Mesendoderm (in vitro differentiated cells): ENCODE measurements at regions not wholly inside any gene's neighbourhood (a gene's known extent, or its start where the extent isn't known, plus 50 kb on each side); places are given as distances from the start of the nearest gene placed in this dataset.
A peak's percentile ranks its signal among the peaks of the same experiment; 100 is the strongest.
"Not testable (repeated sequence)": the region's sequence is repeated elsewhere in the genome, so short reads cannot be mapped to it uniquely, and the experiment has no call there.

Experiments
- DNase-seq: peaks from one replicate; pipeline ENCODE4 v3.0.0; 2013
- H2AK5ac ChIP-seq: 2 replicates; pipeline ENCODE4 v1.6.1; 2013; ENCODE audit warnings: low read length, inconsistent platforms
- H2BK120ac ChIP-seq: 2 replicates; pipeline ENCODE4 v1.6.1; 2013; ENCODE audit warnings: low read depth, mild to moderate bottlenecking, low read length, moderate library complexity, mixed read lengths
- H2BK15ac ChIP-seq: replicated peaks from 2 replicates; pipeline ENCODE4 v1.6.1; 2013; ENCODE audit warnings: low read depth, mild to moderate bottlenecking, moderate library complexity
- H2BK5ac ChIP-seq: 2 replicates; pipeline ENCODE4 v1.6.1; 2013; ENCODE audit warnings: low read length, inconsistent platforms
- H3K18ac ChIP-seq: 2 replicates; pipeline ENCODE4 v1.6.1; 2013; ENCODE audit warnings: mild to moderate bottlenecking, low read length, mixed read lengths
- H3K23ac ChIP-seq: one replicate; pipeline ENCODE4 v1.6.1; 2013; ENCODE audit warnings: low read length
- H3K27ac ChIP-seq: 2 replicates; pipeline ENCODE4 v1.5.1; 2013; ENCODE audit warnings: low read depth, mild to moderate bottlenecking, inconsistent platforms, low read length, moderate library complexity
- H3K27me3 ChIP-seq: 2 replicates; pipeline ENCODE4 v1.6.1; 2013; ENCODE audit warnings: low read length, control low read depth, mild to moderate bottlenecking, inconsistent platforms; ENCODE audit not compliant: insufficient read depth, poor library complexity
- H3K36me3 ChIP-seq: 2 replicates; pipeline ENCODE4 v1.6.1; 2013; ENCODE audit warnings: low read length, inconsistent platforms; ENCODE audit not compliant: control insufficient read depth, insufficient read depth
- H3K4ac ChIP-seq: one replicate; pipeline ENCODE4 v1.6.1; 2013; ENCODE audit warnings: low read depth, mild to moderate bottlenecking, low read length, moderate library complexity
- H3K4me1 ChIP-seq: 2 replicates; pipeline ENCODE4 v1.6.1; 2013; ENCODE audit warnings: low read depth, low read length, inconsistent platforms; ENCODE audit not compliant: control insufficient read depth
- H3K4me2 ChIP-seq: 2 replicates; pipeline ENCODE4 v1.6.1; 2013; ENCODE audit warnings: low read length
- H3K4me3 ChIP-seq: 2 replicates; pipeline ENCODE4 v1.5.1; 2013; ENCODE audit warnings: mild to moderate bottlenecking, low read length
- H3K56ac ChIP-seq: one replicate; pipeline ENCODE4 v1.6.1; 2013; ENCODE audit warnings: low read length
- H3K79me1 ChIP-seq: 2 replicates; pipeline ENCODE4 v1.6.1; 2013; ENCODE audit warnings: low read length, inconsistent platforms
- H3K79me2 ChIP-seq: 2 replicates; pipeline ENCODE4 v1.6.1; 2013; ENCODE audit warnings: mild to moderate bottlenecking, low read length; ENCODE audit not compliant: control insufficient read depth, insufficient read depth
- H3K9ac ChIP-seq: 2 replicates; pipeline ENCODE4 v1.6.1; 2013; ENCODE audit warnings: low read length, inconsistent platforms
- H4K5ac ChIP-seq: one replicate; pipeline ENCODE4 v1.6.1; 2013; ENCODE audit warnings: low read length
- H4K8ac ChIP-seq: one replicate; pipeline ENCODE4 v1.6.1; 2013; ENCODE audit warnings: low read depth, mild to moderate bottlenecking, control low read depth, low read length, moderate library complexity
- WGBS: extraction: QIAGEN DNeasy Blood & Tissue Kit; methylation state at CpG from one replicate; pipeline ENCODE4 v1.1.7; 2013; ENCODE audit warnings: low lambda C conversion rate, missing lambda C conversion rate; ENCODE audit not compliant: insufficient coverage; ENCODE audit errors: extremely low coverage; 5-methylcytosine and 5-hydroxymethylcytosine counted together

DNA sequence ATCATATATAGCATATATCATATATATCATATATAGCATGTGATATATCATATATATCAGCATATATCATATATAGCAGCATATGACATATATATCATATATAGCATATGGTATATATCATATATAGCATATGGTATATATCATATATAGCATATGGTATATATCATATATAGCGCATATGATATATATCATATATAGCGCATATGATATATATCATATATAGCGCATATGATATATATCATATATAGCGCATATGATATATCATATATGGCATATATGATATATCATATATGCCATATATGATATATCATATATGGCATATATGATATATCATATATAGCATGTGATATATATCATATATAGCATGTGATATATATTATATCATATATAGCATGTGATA lies 680.4 kb upstream of the HS3ST1 start:
- not testable (repeated sequence) for H3K18ac ChIP-seq, H3K36me3 ChIP-seq, H2BK120ac ChIP-seq, H3K79me2 ChIP-seq, H4K5ac ChIP-seq, H3K23ac ChIP-seq, DNase-seq, H3K27ac ChIP-seq, H3K9ac ChIP-seq, H2BK5ac ChIP-seq, H3K79me1 ChIP-seq, H3K4me3 ChIP-seq, H2BK15ac ChIP-seq, H4K8ac ChIP-seq, H3K4me2 ChIP-seq, H2AK5ac ChIP-seq, H3K4me1 ChIP-seq, H3K4ac ChIP-seq, H3K56ac ChIP-seq, H3K27me3 ChIP-seq
- no CpG with 5 or more reads among the region's 4 CpGs for WGBS

DNA sequence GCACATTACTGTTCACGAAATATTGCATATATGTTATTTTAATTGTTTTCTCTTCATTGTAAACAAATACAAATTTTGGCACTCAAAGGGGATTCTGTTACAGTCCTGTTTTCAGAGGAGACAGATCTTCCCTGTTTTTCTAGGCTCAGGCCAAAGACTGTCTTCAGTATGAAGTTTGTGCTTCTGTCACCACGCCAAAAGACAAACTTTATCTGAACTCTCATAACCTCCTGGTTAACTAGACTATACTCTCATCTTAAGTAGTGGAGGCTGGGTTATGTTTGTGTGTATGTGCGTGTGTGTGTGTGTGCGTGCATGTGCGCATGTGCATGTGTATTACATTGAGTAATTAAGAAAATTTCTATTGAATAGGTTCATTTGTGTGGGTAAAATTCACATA lies 676.8 kb upstream of the HS3ST1 start:
- no peak overlapping the region for H3K27ac ChIP-seq
- no peak overlapping the region for H2AK5ac ChIP-seq
- H3K56ac ChIP-seq = no peak overlapping the region
- no peaks in the 10 kb centered on the region for H3K27me3 ChIP-seq
- WGBS = no CpG with 5 or more reads among the region's 5 CpGs
- no peak overlapping the region for H3K4me2 ChIP-seq
- no peaks in the 10 kb centered on the region for H3K79me1 ChIP-seq
- no peak overlapping the region for H2BK15ac ChIP-seq
- no peaks in the 10 kb centered on the region for H3K4me1 ChIP-seq
- H3K9ac ChIP-seq = no peak overlapping the region
- no peak overlapping the region for H4K8ac ChIP-seq
- no peak overlapping the region for H4K5ac ChIP-seq
- no peak overlapping the region for H3K4me3 ChIP-seq
- no peak overlapping the region for H3K18ac ChIP-seq
- H3K23ac ChIP-seq = no peak overlapping the region
- DNase-seq = no peak
- H3K79me2 ChIP-seq = no peaks in the 10 kb centered on the region
- H3K4ac ChIP-seq = no peak overlapping the region
- no peak overlapping the region for H2BK5ac ChIP-seq
- H3K36me3 ChIP-seq = no peaks in the 10 kb centered on the region
- H2BK120ac ChIP-seq = no peak overlapping the region

DNA sequence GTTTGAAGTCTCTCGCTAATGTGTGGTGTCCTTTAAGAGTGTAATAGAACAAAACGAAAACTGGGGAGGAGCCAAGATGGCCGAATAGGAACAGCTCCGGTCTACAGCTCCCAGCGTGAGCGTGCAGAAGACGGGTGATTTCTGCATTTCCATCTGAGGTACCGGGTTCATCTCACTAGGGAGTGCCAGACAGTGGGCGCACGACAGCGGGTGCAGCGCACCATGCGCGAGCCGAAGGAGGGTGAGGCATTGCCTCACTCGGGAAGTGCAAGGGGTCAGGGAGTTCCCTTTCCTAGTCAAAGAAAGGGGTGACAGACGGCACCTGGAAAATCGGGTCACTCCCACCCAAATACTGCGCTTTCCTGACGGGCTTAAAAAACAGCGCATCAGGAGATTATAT lies 661.2 kb upstream of the HS3ST1 start:
- H3K56ac ChIP-seq, H3K9ac ChIP-seq, H4K5ac ChIP-seq, H3K79me1 ChIP-seq, H3K79me2 ChIP-seq, H3K4ac ChIP-seq, H3K36me3 ChIP-seq, H3K4me2 ChIP-seq, H3K23ac ChIP-seq, H3K27ac ChIP-seq, H3K4me3 ChIP-seq, H2BK5ac ChIP-seq, H4K8ac ChIP-seq, H3K18ac ChIP-seq, H2BK120ac ChIP-seq, H2BK15ac ChIP-seq, H3K4me1 ChIP-seq, H2AK5ac ChIP-seq, H3K27me3 ChIP-seq, DNase-seq: not testable (repeated sequence)
- WGBS = no CpG with 5 or more reads among the region's 21 CpGs

DNA sequence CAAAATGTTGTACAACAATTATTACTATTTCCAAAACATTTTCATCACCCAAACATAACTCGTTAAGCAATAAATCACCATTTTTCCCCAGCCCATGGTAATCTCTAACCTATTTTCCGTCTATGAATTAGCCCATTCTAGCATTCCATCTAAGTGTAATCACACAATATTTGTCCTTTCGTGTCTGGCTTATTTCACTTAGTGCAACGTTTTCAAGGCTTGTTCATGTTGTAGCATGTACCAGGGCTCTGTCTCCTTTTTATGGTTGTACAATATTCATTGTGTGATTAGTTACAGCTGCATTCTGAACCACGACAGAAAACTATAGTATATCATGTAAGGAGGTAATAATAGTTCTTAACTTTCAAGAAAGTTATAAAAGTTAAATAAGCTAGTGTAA lies 656.0 kb upstream of the HS3ST1 start:
- no peaks in the 10 kb centered on the region for H3K4me1 ChIP-seq
- H3K23ac ChIP-seq = no peak overlapping the region
- DNase-seq = no peak
- no peaks in the 10 kb centered on the region for H3K27me3 ChIP-seq
- no peak overlapping the region for H2BK120ac ChIP-seq
- H3K4ac ChIP-seq = no peak overlapping the region
- no peak overlapping the region for H2AK5ac ChIP-seq
- H3K36me3 ChIP-seq = no peaks in the 10 kb centered on the region
- H3K4me3 ChIP-seq = no peak overlapping the region
- no peak overlapping the region for H3K18ac ChIP-seq
- H3K9ac ChIP-seq = no peak overlapping the region
- H3K27ac ChIP-seq = no peak overlapping the region
- H3K79me1 ChIP-seq = no peaks in the 10 kb centered on the region
- H2BK15ac ChIP-seq = no peak overlapping the region
- no peak overlapping the region for H3K4me2 ChIP-seq
- H2BK5ac ChIP-seq = no peak overlapping the region
- H4K8ac ChIP-seq = no peak overlapping the region
- H3K79me2 ChIP-seq = no peaks in the 10 kb centered on the region
- 100% methylated on average over 1 of the region's 5 CpGs for WGBS
- no peak overlapping the region for H4K5ac ChIP-seq
- H3K56ac ChIP-seq = no peak overlapping the region

DNA sequence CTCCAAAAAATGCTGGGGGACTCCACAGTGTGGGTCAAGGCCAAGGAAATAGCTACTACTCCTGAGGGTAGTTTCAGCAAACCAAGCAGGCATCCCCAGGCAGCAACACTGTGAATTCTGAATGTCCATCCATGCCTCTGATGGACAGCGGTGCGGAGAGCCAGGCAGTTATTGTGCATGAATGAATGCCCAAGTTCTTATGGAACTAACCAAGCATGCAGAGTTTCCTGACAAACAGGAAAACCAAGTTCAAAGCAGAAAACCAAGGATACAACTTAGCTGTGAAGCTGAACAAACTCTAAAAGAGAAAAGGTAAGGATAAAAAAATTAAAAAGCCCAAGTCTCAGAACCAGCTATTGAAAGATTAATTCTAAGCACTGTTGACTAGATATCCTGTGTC lies 642.6 kb upstream of the HS3ST1 start:
- Histone ChIP-seq H3K4me1 (no peaks in the 10 kb centered on the region), H3K18ac (no peak overlapping the region), H3K79me2 (no peaks in the 10 kb centered on the region), H2AK5ac (no peak overlapping the region), H3K4me2 (no peak overlapping the region), H3K4me3 (no peak overlapping the region), H3K27ac (no peak overlapping the region), H2BK15ac (no peak overlapping the region), H4K5ac (no peak overlapping the region), H3K27me3 (no peaks in the 10 kb centered on the region), H3K23ac (peak overlapping the region; percentile 9), H2BK120ac (no peak overlapping the region), H3K56ac (no peak overlapping the region), H3K4ac (no peak overlapping the region), H3K79me1 (no peaks in the 10 kb centered on the region), H4K8ac (no peak overlapping the region), H3K9ac (no peak overlapping the region), H3K36me3 (no peaks in the 10 kb centered on the region), H2BK5ac (no peak overlapping the region)
- DNase-seq = no peak
- WGBS = no CpG with 5 or more reads among the region's 2 CpGs

DNA sequence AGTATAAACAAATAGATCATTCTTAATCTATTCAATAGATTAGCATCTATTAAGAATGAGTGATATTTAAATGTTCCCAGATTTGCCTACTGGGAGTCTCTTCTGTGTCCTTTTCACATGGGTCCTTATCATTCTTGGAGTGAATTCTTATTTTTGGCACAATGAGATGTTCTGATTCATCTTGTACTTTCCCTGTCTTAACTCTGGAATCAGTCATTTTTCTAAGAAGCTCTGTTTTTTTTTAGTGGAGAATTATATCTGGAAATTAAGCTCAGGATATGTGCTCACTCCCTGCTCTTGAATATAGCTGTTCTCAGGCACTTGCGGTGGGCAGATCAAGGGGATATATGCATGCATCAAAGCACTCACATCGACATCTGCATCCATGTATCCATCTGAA lies 625.3 kb upstream of the HS3ST1 start:
- Histone ChIP-seq H3K27me3 (no peaks in the 10 kb centered on the region), H2BK5ac (no peak overlapping the region), H3K4me2 (no peak overlapping the region), H3K27ac (no peak overlapping the region), H4K8ac (no peak overlapping the region), H2AK5ac (no peak overlapping the region), H2BK15ac (no peak overlapping the region), H3K4me3 (no peak overlapping the region), H3K23ac (no peak overlapping the region), H3K18ac (no peak overlapping the region), H3K4ac (no peak overlapping the region), H3K56ac (no peak overlapping the region), H3K79me2 (no peaks in the 10 kb centered on the region), H3K79me1 (no peaks in the 10 kb centered on the region), H3K36me3 (no peaks in the 10 kb centered on the region), H4K5ac (no peak overlapping the region), H3K9ac (no peak overlapping the region), H2BK120ac (no peak overlapping the region), H3K4me1 (no peaks in the 10 kb centered on the region)
- no CpG with 5 or more reads among the region's 2 CpGs for WGBS
- DNase-seq = no peak
